ENCODE measurements at regions not wholly inside any gene's neighbourhood (a gene's known extent, or its start where the extent isn't known, plus 50 kb on each side); places are given as distances from the start of the nearest gene placed in this dataset.

DNA sequence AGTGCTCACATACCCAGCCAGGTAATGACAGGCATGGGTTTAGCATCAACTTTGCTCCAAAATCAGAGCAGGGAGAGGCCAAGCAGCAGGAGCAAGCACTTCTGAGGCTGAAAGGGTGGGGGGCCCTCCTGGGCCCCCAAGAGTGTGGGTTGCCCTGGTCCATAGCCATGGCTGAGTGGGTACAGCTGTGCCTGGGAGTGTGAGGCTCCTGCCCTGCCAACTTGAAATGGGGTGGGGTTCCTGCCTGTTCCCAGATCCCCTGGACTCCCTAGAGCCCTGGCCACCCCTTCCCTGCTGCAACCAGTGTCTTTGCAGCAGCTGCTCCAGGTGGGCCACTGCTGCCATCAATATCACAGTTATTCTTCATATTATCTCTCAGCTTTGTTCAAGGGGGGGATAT lies 1224.2 kb upstream of the GJE1 start:
- H3K9ac ChIP-seq (ENCODE audit: low read length), result no peak overlapping the region
- no peak overlapping the region for H3K4me2 ChIP-seq (ENCODE audit: low read length)
- H3K4me3 ChIP-seq (ENCODE audit: low read depth, low read length, poor library complexity, severe bottlenecking), result no peak overlapping the region
- H3K4me1 ChIP-seq (ENCODE audit: insufficient read depth, low read length, severe bottlenecking), result no peaks in the 10 kb centered on the region
- no peak overlapping the region for H2AFZ ChIP-seq (ENCODE audit: low read length)
- H3K9me3 ChIP-seq (ENCODE audit: low read length), result no peaks in the 10 kb centered on the region
- no peaks in the 10 kb centered on the region for H3K27me3 ChIP-seq (ENCODE audit: insufficient read depth, low read length)
- 0 out of 2 replicates have a peak, but pooled peaks cover 2% of the 10 kb centered on the region for H3K9me2 ChIP-seq (ENCODE audit: low read depth, low read length)
- H4K20me1 ChIP-seq (ENCODE audit: insufficient read depth, low read length), result no peaks in the 10 kb centered on the region
- TF ChIP-seq EZH2 (IDR thresholded peaks at IDR 0.05; ENCODE audit: borderline replicate concordance, low read length), result no peak
- H3K79me2 ChIP-seq (ENCODE audit: insufficient read depth, low read length), result no peaks in the 10 kb centered on the region
- no peaks in the 10 kb centered on the region for H3F3A ChIP-seq (ENCODE audit: insufficient read depth, low read length)
- no peaks in the 10 kb centered on the region for H3K36me3 ChIP-seq (ENCODE audit: insufficient read depth, low read length)
- no peak overlapping the region for H3K27ac ChIP-seq (ENCODE audit: low read depth, low read length, poor library complexity, severe bottlenecking)

DNA sequence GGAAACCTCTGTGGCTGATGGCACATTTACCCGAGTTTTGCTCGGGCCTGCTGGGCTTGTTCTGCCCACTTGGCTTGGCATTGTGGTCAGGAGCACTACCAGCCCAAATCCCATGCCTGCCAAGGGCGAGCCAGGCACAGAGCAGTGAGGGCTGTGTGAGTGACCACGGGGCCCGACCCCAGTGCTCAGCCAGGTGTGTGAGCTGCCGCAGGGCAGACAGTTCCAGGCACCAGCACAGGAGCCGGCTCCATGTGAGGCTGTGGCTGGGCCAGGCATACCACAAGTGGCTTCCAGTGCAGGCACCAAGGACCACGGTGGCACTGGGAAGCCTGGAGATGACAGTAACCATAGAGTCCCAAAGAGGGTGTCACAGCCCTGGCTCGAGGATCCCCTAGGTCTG lies 1225.5 kb upstream of the GJE1 start:
- Histone ChIP-seq H3K27ac (ENCODE audit: low read depth, low read length, poor library complexity, severe bottlenecking) (no peak overlapping the region), H3K9me3 (ENCODE audit: low read length) (0 out of 2 replicates have a peak, but pooled peaks cover 1% of the 10 kb centered on the region), H3K36me3 (ENCODE audit: insufficient read depth, low read length) (no peaks in the 10 kb centered on the region), H3K9me2 (ENCODE audit: low read depth, low read length) (0 out of 2 replicates have a peak, but pooled peaks cover 3% of the 10 kb centered on the region), H3K4me3 (ENCODE audit: low read depth, low read length, poor library complexity, severe bottlenecking) (no peak overlapping the region), H3F3A (ENCODE audit: insufficient read depth, low read length) (no peaks in the 10 kb centered on the region), H3K4me1 (ENCODE audit: insufficient read depth, low read length, severe bottlenecking) (no peaks in the 10 kb centered on the region), H3K4me2 (ENCODE audit: low read length) (no peak overlapping the region), H4K20me1 (ENCODE audit: insufficient read depth, low read length) (no peaks in the 10 kb centered on the region), H3K9ac (ENCODE audit: low read length) (no peak overlapping the region), H2AFZ (ENCODE audit: low read length) (no peak overlapping the region), H3K27me3 (ENCODE audit: insufficient read depth, low read length) (no peaks in the 10 kb centered on the region), H3K79me2 (ENCODE audit: insufficient read depth, low read length) (no peaks in the 10 kb centered on the region)
- no peak for TF ChIP-seq EZH2 (IDR thresholded peaks at IDR 0.05; ENCODE audit: borderline replicate concordance, low read length)
- TF ChIP-seq, protein P1, sequence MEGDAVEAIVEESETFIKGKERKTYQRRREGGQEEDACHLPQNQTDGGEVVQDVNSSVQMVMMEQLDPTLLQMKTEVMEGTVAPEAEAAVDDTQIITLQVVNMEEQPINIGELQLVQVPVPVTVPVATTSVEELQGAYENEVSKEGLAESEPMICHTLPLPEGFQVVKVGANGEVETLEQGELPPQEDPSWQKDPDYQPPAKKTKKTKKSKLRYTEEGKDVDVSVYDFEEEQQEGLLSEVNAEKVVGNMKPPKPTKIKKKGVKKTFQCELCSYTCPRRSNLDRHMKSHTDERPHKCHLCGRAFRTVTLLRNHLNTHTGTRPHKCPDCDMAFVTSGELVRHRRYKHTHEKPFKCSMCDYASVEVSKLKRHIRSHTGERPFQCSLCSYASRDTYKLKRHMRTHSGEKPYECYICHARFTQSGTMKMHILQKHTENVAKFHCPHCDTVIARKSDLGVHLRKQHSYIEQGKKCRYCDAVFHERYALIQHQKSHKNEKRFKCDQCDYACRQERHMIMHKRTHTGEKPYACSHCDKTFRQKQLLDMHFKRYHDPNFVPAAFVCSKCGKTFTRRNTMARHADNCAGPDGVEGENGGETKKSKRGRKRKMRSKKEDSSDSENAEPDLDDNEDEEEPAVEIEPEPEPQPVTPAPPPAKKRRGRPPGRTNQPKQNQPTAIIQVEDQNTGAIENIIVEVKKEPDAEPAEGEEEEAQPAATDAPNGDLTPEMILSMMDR (IDR thresholded peaks at IDR 0.05; ENCODE audit: low read length), result no peak

DNA sequence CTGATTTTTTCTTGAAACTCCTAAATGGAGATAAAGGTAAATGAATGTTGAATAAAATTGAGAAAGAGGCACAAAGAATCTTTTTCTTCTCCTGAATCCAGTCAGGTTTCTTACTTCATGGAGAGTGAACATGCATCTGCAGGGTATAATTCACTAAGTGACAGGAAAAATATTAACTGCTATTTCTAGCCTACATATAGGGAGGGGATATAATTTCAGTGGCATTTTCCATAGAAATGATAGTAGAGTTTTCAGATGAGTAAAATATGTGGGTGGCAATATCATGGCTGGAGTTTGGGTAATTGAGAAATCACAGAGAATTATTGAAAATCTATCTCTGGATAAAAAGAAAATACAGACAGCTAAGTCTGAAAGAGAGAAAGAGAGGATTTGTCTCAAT lies 1227.0 kb upstream of the GJE1 start:
- Histone ChIP-seq H4K20me1 (ENCODE audit: insufficient read depth, low read length) (no peaks in the 10 kb centered on the region), H3F3A (ENCODE audit: insufficient read depth, low read length) (no peaks in the 10 kb centered on the region), H3K36me3 (ENCODE audit: insufficient read depth, low read length) (no peaks in the 10 kb centered on the region), H3K27ac (ENCODE audit: low read depth, low read length, poor library complexity, severe bottlenecking) (no peak overlapping the region), H3K79me2 (ENCODE audit: insufficient read depth, low read length) (no peaks in the 10 kb centered on the region), H3K4me1 (ENCODE audit: insufficient read depth, low read length, severe bottlenecking) (no peaks in the 10 kb centered on the region), H3K4me3 (ENCODE audit: low read depth, low read length, poor library complexity, severe bottlenecking) (no peak overlapping the region), H2AFZ (ENCODE audit: low read length) (no peak overlapping the region), H3K9ac (ENCODE audit: low read length) (no peak overlapping the region), H3K4me2 (ENCODE audit: low read length) (no peak overlapping the region), H3K27me3 (ENCODE audit: insufficient read depth, low read length) (no peaks in the 10 kb centered on the region), H3K9me3 (ENCODE audit: low read length) (peaks cover 12% of the 10 kb centered on the region; the same call in 1 of the 2 replicates), H3K9me2 (ENCODE audit: low read depth, low read length) (0 out of 2 replicates have a peak, but pooled peaks cover 3% of the 10 kb centered on the region)
- TF ChIP-seq, protein P1 (IDR thresholded peaks at IDR 0.05; ENCODE audit: low read length), result no peak
- no peak for TF ChIP-seq EZH2 (IDR thresholded peaks at IDR 0.05; ENCODE audit: borderline replicate concordance, low read length)

DNA sequence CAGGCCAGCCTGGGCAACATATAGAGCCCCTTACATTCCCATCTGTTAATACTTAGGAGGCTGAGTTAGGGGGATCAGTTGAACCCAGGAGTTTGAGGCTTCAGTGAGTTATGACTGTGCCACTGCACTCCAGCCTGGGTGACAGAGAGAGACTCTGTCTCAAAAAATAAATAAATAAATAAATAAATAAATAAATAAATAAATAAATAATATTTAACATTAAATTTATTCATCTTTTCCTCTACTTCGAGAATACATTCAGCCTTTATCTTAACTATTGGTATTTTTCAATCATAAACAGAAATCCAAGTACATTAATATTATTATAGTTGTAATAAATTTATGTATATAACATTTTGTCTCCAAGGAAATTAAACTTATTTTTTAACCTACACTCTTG lies 1227.7 kb upstream of the GJE1 start:
- no peak overlapping the region for H3K27ac ChIP-seq (ENCODE audit: low read depth, low read length, poor library complexity, severe bottlenecking)
- 0 out of 2 replicates have a peak, but pooled peaks cover 3% of the 10 kb centered on the region for H3K9me2 ChIP-seq (ENCODE audit: low read depth, low read length)
- H3K4me1 ChIP-seq (ENCODE audit: insufficient read depth, low read length, severe bottlenecking), result no peaks in the 10 kb centered on the region
- TF ChIP-seq EZH2 (IDR thresholded peaks at IDR 0.05; ENCODE audit: borderline replicate concordance, low read length), result no peak
- TF ChIP-seq, protein P1 (IDR thresholded peaks at IDR 0.05; ENCODE audit: low read length), result no peak
- no peaks in the 10 kb centered on the region for H3K27me3 ChIP-seq (ENCODE audit: insufficient read depth, low read length)
- no peaks in the 10 kb centered on the region for H3K36me3 ChIP-seq (ENCODE audit: insufficient read depth, low read length)
- H3K4me2 ChIP-seq (ENCODE audit: low read length), result no peak overlapping the region
- peaks cover 12% of the 10 kb centered on the region; the same call in 1 of the 2 replicates for H3K9me3 ChIP-seq (ENCODE audit: low read length)
- no peaks in the 10 kb centered on the region for H4K20me1 ChIP-seq (ENCODE audit: insufficient read depth, low read length)
- H3K4me3 ChIP-seq (ENCODE audit: low read depth, low read length, poor library complexity, severe bottlenecking), result no peak overlapping the region
- H3F3A ChIP-seq (ENCODE audit: insufficient read depth, low read length), result no peaks in the 10 kb centered on the region
- H3K9ac ChIP-seq (ENCODE audit: low read length), result no peak overlapping the region
- no peaks in the 10 kb centered on the region for H3K79me2 ChIP-seq (ENCODE audit: insufficient read depth, low read length)
- no peak overlapping the region for H2AFZ ChIP-seq (ENCODE audit: low read length)
